Suprapubic skin (tissue), 4 donors: ENCODE measurements at regions not wholly inside any gene's neighbourhood (a gene's known extent, or its start where the extent isn't known, plus 50 kb on each side); places are given as distances from the start of the nearest gene placed in this dataset.

Experiments
- DNase-seq, 2 donors: peaks; one replicate each; pipeline ENCODE4 v3.0.0-alpha.2; 2019; ENCODE audit warnings: low spot score in 2 of 2
- H3K27ac ChIP-seq: fragments of 200-600 bp; sonication (generic); one replicate; pipeline ENCODE4 v1.5.1; 2019
- H3K27me3 ChIP-seq: fragments of 200-600 bp; sonication (generic); one replicate; pipeline ENCODE4 v1.5.1; 2019
- H3K36me3 ChIP-seq: fragments of 200-600 bp; sonication (generic); one replicate; pipeline ENCODE4 v1.5.1; 2019
- H3K4me1 ChIP-seq: fragments of 200-600 bp; sonication (generic); one replicate; pipeline ENCODE4 v1.5.1; 2019
- H3K4me3 ChIP-seq: fragments of 200-600 bp; sonication (generic); one replicate; pipeline ENCODE4 v1.5.1; 2019; ENCODE audit warnings: mild to moderate bottlenecking
- H3K9me3 ChIP-seq: fragments of 200-600 bp; sonication (generic); one replicate; pipeline ENCODE4 v1.5.1; 2019
- CTCF ChIP-seq, 2 donors: fragments of 200-600 bp in 1 of 2; fragments of 450-650 bp in 1 of 2; sonication (generic) in 1 of 2; IDR thresholded peaks; one replicate each; pipeline ENCODE4 v1.5.1; 2016 to 2019; ENCODE audit warnings: antibody characterized with exemption in 2 of 2, mild to moderate bottlenecking in 1 of 2, moderate library complexity in 1 of 2
- EP300 ChIP-seq: sonication (generic); formaldehyde crosslinking; IDR thresholded peaks from one replicate; pipeline ENCODE4 v1.6.1; 2017; ENCODE audit warnings: antibody characterized with exemption
- POLR2A ChIP-seq, 2 donors: fragments of 450-650 bp; IDR thresholded peaks; one replicate each; pipeline ENCODE4 v1.6.1; 2017; ENCODE audit warnings: antibody characterized with exemption in 2 of 2, mild to moderate bottlenecking in 2 of 2, moderate library complexity in 2 of 2
- POLR2AphosphoS5 ChIP-seq, 3 donors: sonication (generic); formaldehyde crosslinking; IDR thresholded peaks; one replicate each; pipeline ENCODE4 v1.6.1; 2017; ENCODE audit warnings: antibody characterized with exemption in 3 of 3
- WGBS: methylation state at CpG from one replicate; pipeline ENCODE4 v1.1.5; 2018; 5-methylcytosine and 5-hydroxymethylcytosine counted together

GRCh38 chr6:159565181-159565710 lies 127.8 kb downstream of the SOD2 start:
- DNase-seq = no peak
- H3K4me1 ChIP-seq = no peaks in the 10 kb centered on the region
- TF ChIP-seq POLR2AphosphoS5 (IDR thresholded peaks at IDR 0.05) = no peak
- TF ChIP-seq POLR2A (IDR thresholded peaks at IDR 0.05) = no peak
- TF ChIP-seq EP300 = no peak
- TF ChIP-seq CTCF (IDR thresholded peaks at IDR 0.05) = no peak

GRCh38 chr6:159564456-159564855 lies 128.6 kb downstream of the SOD2 start:
- H3K4me1 ChIP-seq = no peaks in the 10 kb centered on the region
- H3K36me3 ChIP-seq = no peaks in the 10 kb centered on the region
- peaks cover 2% of the 10 kb centered on the region for H3K9me3 ChIP-seq
- H3K4me3 ChIP-seq = no peak overlapping the region
- TF ChIP-seq CTCF (IDR thresholded peaks at IDR 0.05) (no peak), POLR2AphosphoS5 (IDR thresholded peaks at IDR 0.05) (no peak), EP300 (no peak), POLR2A (IDR thresholded peaks at IDR 0.05) (no peak)
- WGBS = 67% methylated on average over 5 of the region's 5 CpGs
- no peak for DNase-seq
- no peak overlapping the region for H3K27ac ChIP-seq
- H3K27me3 ChIP-seq = no peaks in the 10 kb centered on the region

More at GRCh38 chr6:159565181-159565710, 127.8 kb downstream of the SOD2 start:
- 78% methylated on average over 7 of the region's 7 CpGs for WGBS
- Histone ChIP-seq H3K27me3 (no peaks in the 10 kb centered on the region), H3K36me3 (no peaks in the 10 kb centered on the region), H3K4me3 (no peak overlapping the region), H3K27ac (no peak overlapping the region), H3K9me3 (peaks cover 7% of the 10 kb centered on the region)

DNA sequence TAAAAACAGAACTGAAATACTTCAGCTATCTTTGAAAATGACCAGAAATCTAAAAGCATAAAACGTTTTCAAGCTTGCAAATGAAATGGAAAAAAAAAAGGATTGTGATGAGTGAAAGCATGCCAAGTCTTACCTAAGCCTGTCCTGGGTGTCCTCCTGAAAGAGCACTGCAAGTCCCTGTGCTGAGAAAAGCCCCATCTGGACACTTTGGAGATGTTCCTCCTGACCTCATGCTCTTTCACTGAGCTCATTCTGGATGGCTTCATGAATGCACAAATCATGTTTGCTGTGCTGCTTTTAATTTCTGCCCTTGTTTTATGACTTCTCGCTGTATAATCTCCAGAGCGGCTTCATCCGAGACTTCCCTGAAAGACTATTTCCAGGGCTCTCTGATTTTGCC lies 136.0 kb downstream of the SOD2 start:
- no peak overlapping the region for H3K27ac ChIP-seq
- 59% methylated on average over 4 of the region's 4 CpGs for WGBS
- TF ChIP-seq CTCF (IDR thresholded peaks at IDR 0.05) (no peak), POLR2AphosphoS5 (IDR thresholded peaks at IDR 0.05) (no peak), EP300 (no peak), POLR2A (IDR thresholded peaks at IDR 0.05) (no peak)
- no peak for DNase-seq
- H3K27me3 ChIP-seq = no peaks in the 10 kb centered on the region
- no peak overlapping the region for H3K4me3 ChIP-seq
- no peaks in the 10 kb centered on the region for H3K4me1 ChIP-seq
- no peaks in the 10 kb centered on the region for H3K9me3 ChIP-seq
- no peaks in the 10 kb centered on the region for H3K36me3 ChIP-seq

DNA sequence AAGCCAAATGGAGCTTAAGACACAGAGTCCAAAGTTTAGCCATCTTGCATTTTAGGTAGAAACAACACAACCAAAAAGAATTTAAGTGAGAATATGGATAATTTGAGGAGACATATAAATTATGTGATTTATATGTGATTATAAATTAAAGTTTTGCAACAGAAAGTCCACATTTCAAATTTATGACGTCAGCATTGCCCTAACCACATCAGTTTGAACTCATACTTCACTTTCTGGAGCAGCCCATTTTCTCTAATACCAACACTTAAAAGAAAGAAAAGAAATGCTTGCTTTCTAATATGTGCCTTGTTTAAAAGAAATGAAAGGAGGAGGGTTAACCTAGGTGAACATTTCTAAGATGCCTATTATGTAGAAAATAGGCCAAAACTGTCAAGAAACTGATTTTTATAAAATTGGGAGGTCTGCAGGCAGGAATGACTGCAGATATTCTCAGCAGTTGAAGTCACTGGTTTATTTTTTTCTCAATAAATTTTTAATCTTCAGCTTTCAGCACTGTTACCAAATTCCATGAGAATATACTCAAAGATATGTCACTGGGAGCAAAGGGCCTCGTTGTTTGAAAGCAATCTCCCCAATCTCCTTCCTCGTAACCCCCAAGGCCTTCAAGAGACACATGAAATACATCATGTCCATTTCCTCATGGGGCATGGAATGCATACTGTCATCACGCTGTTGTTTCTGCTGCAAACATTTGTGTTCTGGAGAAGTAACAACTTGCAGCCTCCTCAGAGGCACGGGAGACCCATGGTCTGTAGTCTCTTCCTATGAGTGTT lies 137.8 kb downstream of the SOD2 start:
- TF ChIP-seq POLR2A (IDR thresholded peaks at IDR 0.05) (no peak), CTCF (IDR thresholded peaks at IDR 0.05) (no peak), POLR2AphosphoS5 (IDR thresholded peaks at IDR 0.05) (no peak), EP300 (no peak)
- no peak overlapping the region for H3K4me3 ChIP-seq
- no peaks in the 10 kb centered on the region for H3K27me3 ChIP-seq
- 59% methylated on average over 5 of the region's 5 CpGs for WGBS
- H3K9me3 ChIP-seq = no peaks in the 10 kb centered on the region
- no peaks in the 10 kb centered on the region for H3K4me1 ChIP-seq
- no peak overlapping the region for H3K27ac ChIP-seq
- H3K36me3 ChIP-seq = no peaks in the 10 kb centered on the region
- DNase-seq = no peak

- TF ChIP-seq EP300 = no peak
- no peak for TF ChIP-seq POLR2A (IDR thresholded peaks at IDR 0.05)
- no peaks in the 10 kb centered on the region for H3K4me1 ChIP-seq
Observed at GRCh38 chr6:159541296-159541695, 151.7 kb downstream of the SOD2 start.

More at GRCh38 chr6:159541296-159541695, 151.7 kb downstream of the SOD2 start:
- Histone ChIP-seq H3K27me3 (no peaks in the 10 kb centered on the region), H3K36me3 (no peaks in the 10 kb centered on the region), H3K4me3 (no peak overlapping the region), H3K27ac (no peak overlapping the region), H3K9me3 (no peaks in the 10 kb centered on the region)
- WGBS = 51% methylated on average over 2 of the region's 2 CpGs
- no peak for DNase-seq
